ENCODE measurements at regions not wholly inside any gene's neighbourhood (a gene's known extent, or its start where the extent isn't known, plus 50 kb on each side); places are given as distances from the start of the nearest gene placed in this dataset.

DNA sequence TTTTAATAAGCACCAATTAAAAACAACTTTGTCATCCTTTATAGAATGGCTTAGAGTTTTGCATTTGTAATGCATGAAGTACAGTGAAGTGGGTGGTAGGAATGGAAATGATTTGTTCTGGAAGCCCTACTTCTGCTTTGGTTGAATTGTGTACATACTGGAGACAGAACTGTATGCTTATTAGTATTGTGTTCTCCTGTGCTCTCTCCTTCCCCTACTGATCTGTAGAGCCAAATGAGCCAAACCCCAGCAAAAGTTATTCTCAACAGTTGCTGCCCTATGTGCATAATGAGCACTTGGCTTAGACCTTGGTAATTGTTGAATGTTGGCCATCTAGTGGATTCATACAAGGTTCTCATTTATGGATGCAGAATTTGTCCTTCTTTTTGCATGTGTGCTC is 916.1 kb downstream of the GALC start:
- Histone ChIP-seq H3K36me3 (ENCODE audit: control insufficient read depth, insufficient read depth, low read length) (no peaks in the 10 kb centered on the region), H3K27me3 (replicated peaks; ENCODE audit: control insufficient read depth, insufficient read depth, low read length) (no peaks in the 10 kb centered on the region), H3K4me3 (replicated peaks; ENCODE audit: low read depth, low read length) (no peak overlapping the region)
- TF ChIP-seq, protein P1, sequence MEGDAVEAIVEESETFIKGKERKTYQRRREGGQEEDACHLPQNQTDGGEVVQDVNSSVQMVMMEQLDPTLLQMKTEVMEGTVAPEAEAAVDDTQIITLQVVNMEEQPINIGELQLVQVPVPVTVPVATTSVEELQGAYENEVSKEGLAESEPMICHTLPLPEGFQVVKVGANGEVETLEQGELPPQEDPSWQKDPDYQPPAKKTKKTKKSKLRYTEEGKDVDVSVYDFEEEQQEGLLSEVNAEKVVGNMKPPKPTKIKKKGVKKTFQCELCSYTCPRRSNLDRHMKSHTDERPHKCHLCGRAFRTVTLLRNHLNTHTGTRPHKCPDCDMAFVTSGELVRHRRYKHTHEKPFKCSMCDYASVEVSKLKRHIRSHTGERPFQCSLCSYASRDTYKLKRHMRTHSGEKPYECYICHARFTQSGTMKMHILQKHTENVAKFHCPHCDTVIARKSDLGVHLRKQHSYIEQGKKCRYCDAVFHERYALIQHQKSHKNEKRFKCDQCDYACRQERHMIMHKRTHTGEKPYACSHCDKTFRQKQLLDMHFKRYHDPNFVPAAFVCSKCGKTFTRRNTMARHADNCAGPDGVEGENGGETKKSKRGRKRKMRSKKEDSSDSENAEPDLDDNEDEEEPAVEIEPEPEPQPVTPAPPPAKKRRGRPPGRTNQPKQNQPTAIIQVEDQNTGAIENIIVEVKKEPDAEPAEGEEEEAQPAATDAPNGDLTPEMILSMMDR (IDR thresholded peaks at IDR 0.05; ENCODE audit: insufficient read depth, low read length, poor library complexity, severe bottlenecking): no peak
- DNase-seq (ENCODE audit: extremely low read depth, insufficient read length): no peak

DNA sequence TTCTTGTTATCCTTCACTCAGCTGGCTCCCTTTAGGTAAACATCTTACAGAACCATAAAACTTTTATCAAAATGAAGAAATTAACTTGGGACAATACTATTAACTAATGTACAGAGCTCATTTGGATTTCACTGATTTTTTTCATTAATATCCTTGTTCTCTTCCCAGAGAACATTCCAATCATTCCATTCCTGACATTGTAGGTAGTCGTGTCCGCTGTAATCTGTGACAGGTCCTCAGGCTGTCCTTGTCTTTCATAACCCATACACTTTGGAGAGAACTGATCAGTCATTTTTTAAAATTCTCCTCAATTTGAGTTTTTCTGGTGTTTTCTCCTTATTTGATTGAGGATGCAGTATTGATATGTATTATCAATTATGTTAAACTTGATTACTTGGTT is 916.8 kb downstream of the GALC start:
- no peak for DNase-seq (ENCODE audit: extremely low read depth, insufficient read length)
- no peaks in the 10 kb centered on the region for H3K36me3 ChIP-seq (ENCODE audit: control insufficient read depth, insufficient read depth, low read length)
- H3K4me3 ChIP-seq (replicated peaks; ENCODE audit: low read depth, low read length): no peak overlapping the region
- no peaks in the 10 kb centered on the region for H3K27me3 ChIP-seq (replicated peaks; ENCODE audit: control insufficient read depth, insufficient read depth, low read length)
- TF ChIP-seq, protein P1 (IDR thresholded peaks at IDR 0.05; ENCODE audit: insufficient read depth, low read length, poor library complexity, severe bottlenecking): no peak

DNA sequence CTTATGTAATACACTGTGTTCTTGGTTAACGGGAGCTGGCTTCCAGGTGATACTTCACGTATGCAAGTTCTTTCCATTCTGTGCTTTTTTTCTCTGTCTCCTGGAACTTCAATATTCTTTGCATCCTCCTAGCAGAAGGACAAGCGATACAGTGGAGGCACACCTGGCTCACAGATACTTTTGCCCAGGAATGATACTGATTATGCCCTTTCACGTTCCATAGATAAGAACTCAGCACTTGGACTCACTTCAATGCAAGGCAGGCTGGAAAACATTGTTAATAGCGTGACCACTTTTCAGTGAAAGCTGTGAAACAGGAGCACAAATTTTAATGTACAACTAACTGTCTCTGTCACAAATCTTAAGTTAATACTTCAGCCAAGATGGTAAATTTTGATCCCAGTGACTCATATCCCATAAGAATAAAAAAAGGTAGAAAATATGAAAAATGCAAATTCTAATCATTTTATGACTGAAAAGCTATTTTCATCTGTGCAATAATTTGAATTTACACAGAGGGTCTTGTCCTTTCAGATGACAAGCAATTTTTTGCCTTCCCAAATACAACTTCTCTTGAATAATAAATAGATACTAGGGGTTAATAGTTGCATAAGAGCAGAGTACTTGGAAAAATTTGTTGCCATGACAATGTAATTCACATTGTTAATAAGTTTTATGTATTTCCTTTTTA is 919.0 kb downstream of the GALC start:
- no peak for DNase-seq (ENCODE audit: extremely low read depth, insufficient read length)
- TF ChIP-seq, protein P1 (IDR thresholded peaks at IDR 0.05; ENCODE audit: insufficient read depth, low read length, poor library complexity, severe bottlenecking): no peak
- Histone ChIP-seq H3K4me3 (replicated peaks; ENCODE audit: low read depth, low read length) (no peak overlapping the region), H3K27me3 (replicated peaks; ENCODE audit: control insufficient read depth, insufficient read depth, low read length) (no peaks in the 10 kb centered on the region), H3K36me3 (ENCODE audit: control insufficient read depth, insufficient read depth, low read length) (no peaks in the 10 kb centered on the region)

GRCh38 chr14:87067591-87067990 is 925.4 kb downstream of the GALC start:
- DNase-seq (ENCODE audit: extremely low read depth, insufficient read length): no peak
- no peak overlapping the region for H3K4me3 ChIP-seq (replicated peaks; ENCODE audit: low read depth, low read length)
- no peaks in the 10 kb centered on the region for H3K36me3 ChIP-seq (ENCODE audit: control insufficient read depth, insufficient read depth, low read length)
- H3K27me3 ChIP-seq (replicated peaks; ENCODE audit: control insufficient read depth, insufficient read depth, low read length): no peaks in the 10 kb centered on the region
- TF ChIP-seq, protein P1 (IDR thresholded peaks at IDR 0.05; ENCODE audit: insufficient read depth, low read length, poor library complexity, severe bottlenecking): no peak

DNA sequence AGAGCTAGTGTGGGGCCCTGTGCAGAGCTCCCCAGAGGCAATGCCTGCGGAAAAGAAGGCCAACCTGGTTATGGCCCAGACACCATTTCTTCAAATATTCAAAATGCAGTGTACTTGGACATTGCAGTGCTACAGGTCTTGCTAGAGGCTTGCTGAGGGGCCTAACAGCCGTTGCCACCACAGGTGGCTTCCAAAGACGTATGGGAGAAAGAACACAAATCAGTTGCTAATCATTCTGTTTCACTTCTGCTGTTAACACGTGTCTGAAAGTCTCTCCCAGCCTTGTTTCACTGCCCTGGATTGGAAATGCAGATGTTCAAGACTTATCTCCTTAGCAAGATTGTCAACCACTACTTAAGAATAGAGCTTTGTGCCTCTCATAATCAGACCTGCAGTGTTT is 925.9 kb downstream of the GALC start:
- DNase-seq (ENCODE audit: extremely low read depth, insufficient read length): no peak
- no peaks in the 10 kb centered on the region for H3K36me3 ChIP-seq (ENCODE audit: control insufficient read depth, insufficient read depth, low read length)
- H3K4me3 ChIP-seq (replicated peaks; ENCODE audit: low read depth, low read length): no peak overlapping the region
- TF ChIP-seq, protein P1 (IDR thresholded peaks at IDR 0.05; ENCODE audit: insufficient read depth, low read length, poor library complexity, severe bottlenecking): no peak
- H3K27me3 ChIP-seq (replicated peaks; ENCODE audit: control insufficient read depth, insufficient read depth, low read length): no peaks in the 10 kb centered on the region
